GM21381 (cell line): ENCODE measurements at regions not wholly inside any gene's neighbourhood (a gene's known extent, or its start where the extent isn't known, plus 50 kb on each side); places are given as distances from the start of the nearest gene placed in this dataset.

Source experiments
- ATAC-seq: cut with Tn5 transposase; IDR thresholded peaks from one replicate; pipeline ENCODE4 v1.9.1; 2021; ENCODE audit warnings: mild to moderate bottlenecking, moderate library complexity; ENCODE audit not compliant: unreplicated experiment

GRCh38 chr4:127055357-127055756, 577.4 kb upstream of the INTU start:
- no peak for ATAC-seq

DNA sequence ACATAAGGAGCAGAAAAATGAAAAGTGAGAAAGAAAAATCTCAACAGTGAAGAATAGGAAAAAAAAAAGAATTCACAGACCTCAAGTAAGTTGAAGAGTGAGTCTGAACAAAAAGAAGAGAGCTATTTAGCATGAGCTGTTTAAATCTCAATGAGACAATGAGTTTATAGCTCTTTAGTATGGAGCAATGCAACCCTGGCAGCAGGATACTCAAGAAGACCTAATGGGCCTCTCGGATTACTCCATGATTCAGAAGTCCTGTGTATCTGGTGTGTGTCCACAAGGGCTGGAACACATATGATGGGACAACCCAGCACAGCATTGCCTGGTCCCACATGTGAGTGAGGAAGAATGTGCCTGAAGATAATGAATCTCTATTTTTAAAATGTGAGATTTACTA, 563.1 kb upstream of the INTU start:
- no peak for ATAC-seq

DNA sequence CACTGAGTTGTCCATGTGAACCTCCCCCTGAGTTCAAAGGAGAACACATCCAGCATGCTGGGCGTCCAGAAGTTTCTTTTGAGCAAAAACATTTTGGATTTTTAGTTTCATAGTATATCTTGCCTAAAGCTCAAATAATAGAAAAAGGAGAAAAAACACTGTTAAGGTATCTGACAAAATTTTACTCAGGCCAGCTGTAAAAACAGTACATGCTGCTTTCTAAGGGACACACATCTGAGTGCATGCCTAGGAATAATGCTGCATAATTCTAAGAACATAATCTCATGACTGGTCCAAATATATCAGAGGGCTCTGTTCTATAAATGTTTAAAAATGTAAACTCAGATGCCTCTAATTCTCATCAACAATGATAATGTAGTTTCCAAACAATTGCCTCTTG, 561.3 kb upstream of the INTU start:
- no peak for ATAC-seq

DNA sequence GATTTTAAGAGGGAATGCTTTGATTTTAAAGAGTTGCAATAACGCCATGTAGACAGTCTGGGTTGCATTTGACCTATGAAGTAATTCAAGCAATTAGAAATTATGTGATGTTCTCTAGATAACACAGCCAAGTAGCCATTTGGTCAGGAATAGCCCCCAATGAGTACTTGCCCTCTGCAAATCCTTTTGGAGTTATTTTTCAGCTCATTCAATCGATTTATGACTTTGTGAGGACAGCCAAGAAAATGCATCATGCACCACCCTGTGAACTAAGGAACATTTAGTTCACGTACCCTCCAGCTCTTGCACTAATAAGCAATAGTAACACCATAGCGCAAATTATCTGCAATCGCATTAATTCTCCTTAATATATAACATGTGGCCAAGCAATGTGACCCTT, 552.6 kb upstream of the INTU start:
- ATAC-seq, result no peak

DNA sequence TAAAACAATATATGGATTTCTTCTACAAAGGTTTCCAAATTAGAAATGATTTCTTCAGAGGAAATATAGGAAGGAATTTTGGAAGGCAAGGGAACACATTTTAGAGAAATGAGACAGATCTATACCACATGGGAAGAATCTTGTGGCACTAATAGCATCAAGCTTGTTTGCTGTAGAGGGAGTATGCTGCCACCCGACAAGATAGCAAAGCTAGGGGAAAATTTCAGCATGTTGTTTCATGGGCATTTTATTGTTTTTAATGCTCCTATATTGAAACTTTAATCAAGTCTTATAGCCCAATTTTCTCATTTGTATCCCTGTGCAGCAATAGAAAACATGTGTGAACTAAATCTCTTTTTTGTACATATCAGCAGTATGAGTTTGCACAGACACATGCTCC, 551.7 kb upstream of the INTU start:
- ATAC-seq, result no peak

- ATAC-seq, result no peak
Measured at GRCh38 chr4:127082986-127083385, 549.8 kb upstream of the INTU start.

DNA sequence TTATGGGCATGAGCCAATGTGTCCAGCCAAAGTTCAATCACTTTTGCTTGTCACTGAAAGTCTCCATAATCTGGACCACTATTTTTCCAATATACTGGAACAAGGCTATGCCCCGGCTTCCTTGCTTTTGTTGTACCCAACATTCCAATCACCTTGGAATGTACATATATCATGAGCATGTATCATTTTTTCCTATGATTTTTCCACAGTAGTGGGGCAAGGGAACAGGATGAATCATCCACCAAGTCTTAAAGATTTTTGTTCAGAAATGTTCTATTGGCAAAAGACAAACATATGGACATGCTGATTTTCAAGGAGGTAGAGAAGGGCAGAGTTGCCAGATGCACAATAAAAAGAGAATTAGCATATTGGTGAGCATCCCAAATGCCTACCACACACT, 548.1 kb upstream of the INTU start:
- ATAC-seq, result no peak

DNA sequence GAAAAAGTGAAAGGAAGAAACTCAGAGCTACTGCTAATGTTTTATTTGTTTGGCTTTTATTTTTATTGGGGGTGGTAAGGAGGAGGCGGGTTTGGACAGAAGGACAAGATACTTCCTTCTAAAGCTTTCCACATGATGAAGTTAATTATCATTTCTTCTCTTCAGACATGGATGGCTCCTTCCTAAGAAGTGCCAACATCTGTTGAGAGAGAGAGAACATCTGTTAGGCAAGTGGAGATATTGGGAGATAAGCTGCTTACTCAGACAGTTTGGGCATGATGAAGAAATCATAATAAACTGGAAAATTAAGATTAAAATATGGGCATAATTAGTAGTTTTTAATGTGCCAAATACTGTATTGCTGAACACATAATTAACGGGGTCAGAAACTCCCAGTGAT, 535.7 kb upstream of the INTU start:
- no peak for ATAC-seq

- no peak for ATAC-seq
Measured at GRCh38 chr4:127102361-127102760, 530.4 kb upstream of the INTU start.

- ATAC-seq, result no peak
Measured at GRCh38 chr4:127103681-127104115, 529.1 kb upstream of the INTU start.

- no peak for ATAC-seq
Measured at GRCh38 chr4:127113844-127114362, 518.9 kb upstream of the INTU start.

GRCh38 chr4:127118681-127119080, 514.1 kb upstream of the INTU start:
- no peak for ATAC-seq

DNA sequence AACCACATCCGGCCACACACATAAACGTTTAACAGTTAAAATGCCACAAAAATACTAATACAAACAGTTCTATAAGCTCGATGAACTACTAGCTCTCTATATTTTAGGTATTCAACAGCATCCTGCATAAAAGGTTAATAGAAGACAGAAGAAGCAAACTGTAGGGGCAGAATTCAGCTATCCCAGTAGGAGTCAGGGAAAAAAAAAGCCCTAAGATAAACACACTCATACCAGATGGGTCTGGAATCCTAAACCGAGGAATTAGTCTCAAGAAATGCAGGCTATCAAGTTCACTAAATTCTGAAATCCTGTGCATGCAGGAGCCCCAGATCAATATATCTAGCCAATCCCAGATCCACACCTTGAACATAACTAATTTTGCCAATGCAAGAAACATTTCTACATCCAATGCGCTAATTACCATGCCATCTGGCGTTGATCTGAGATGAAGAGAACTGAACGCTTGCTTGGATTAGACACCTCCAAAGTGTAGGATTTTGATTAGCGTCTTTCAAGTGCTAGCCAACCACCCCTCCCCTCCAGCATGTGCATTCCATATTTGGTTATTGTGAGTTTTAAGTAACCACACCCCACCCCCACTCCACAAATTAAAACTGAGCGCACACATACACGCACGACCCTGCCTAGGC, 512.2 kb upstream of the INTU start:
- no peak for ATAC-seq

DNA sequence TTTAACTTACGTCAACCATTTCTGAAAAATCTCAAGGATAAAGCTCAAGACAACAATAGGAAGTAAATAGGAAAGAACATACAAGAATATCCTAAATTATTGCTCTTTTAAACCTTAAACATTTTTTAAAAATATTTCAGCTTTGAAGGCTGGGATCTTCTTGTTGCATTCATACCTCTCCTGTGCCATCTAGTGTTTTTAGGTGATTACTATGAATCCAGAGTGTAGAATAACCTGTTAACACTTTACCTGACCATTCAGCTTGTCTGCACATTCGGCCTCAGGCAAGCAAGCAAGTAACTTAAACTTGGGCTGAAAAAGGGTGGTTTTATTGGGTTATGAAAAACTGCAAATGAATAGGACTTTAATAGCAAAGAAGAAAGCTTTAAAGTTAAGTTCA, 507.8 kb upstream of the INTU start:
- ATAC-seq, result no peak

DNA sequence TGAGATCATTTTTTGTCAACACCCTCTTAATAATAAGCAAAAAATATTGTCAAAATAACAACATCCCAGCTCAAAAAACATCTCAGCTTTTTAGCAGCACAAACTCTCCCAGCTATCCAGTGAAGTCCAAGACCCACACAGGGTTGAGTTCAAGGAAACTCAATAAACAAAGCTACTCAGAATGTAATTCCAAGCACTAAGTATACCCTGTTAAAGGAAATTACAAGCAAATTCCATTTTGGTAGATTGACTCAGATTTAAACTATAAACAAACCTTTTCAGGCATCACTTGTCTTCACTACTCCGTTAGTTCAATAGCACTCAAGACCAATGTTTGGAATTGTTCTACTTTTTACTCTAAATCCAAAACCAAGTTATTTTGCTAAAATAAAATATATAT, 506.0 kb upstream of the INTU start:
- no peak for ATAC-seq

DNA sequence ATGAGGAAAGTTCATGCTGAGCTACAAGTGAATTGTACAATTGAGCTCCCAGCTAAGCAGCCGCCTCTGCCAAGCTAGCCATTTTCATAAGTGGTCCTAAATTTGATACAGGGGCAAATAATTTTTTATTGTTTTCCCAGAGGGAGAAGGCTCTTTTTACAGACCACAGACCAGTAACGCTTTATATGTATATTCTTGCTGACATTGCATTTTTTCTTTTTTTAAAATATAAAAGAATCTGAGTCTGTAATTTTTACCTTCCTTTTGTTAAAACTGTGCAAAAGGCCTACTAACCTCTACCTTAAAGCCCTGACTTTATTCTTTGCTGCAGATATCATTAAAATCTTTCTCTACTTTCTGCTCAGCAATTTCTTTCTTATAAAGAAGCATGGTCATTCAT, 501.2 kb upstream of the INTU start:
- no peak for ATAC-seq

- ATAC-seq, result no peak
Measured at GRCh38 chr4:127134490-127134889, 498.3 kb upstream of the INTU start.

GRCh38 chr4:127138586-127138985, 494.2 kb upstream of the INTU start:
- no peak for ATAC-seq

DNA sequence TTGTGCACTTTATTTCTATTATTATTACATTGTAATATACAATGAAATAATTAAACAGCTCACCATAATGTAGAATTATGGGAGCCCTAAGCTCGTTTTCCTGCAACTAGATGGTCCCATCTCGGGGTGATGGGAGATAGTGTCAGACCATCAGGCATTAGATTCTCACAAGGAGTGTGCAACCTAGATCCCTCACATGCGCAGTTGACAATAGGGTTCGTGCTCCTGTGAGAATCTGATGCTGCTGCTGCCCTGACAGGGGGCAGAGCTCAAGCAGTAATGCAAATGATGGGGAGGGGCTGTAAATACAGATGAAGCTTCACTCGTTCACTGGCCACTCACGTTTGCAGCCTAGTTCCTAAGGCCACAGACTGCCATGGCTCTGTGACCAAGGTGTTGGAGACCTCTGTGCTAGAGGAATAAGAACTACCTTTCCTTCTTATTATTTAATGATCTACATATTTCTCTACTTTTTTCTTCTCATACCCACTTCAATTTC, 492.9 kb upstream of the INTU start:
- ATAC-seq, result no peak

- ATAC-seq, result no peak
Measured at GRCh38 chr4:127140306-127140705, 492.5 kb upstream of the INTU start.

GRCh38 chr4:127141856-127142255, 490.9 kb upstream of the INTU start:
- no peak for ATAC-seq

- ATAC-seq, result no peak
Measured at GRCh38 chr4:127143460-127144195, 489.1 kb upstream of the INTU start.
